ENCODE measurements at regions not wholly inside any gene's neighbourhood (a gene's known extent, or its start where the extent isn't known, plus 50 kb on each side); places are given as distances from the start of the nearest gene placed in this dataset.

DNA sequence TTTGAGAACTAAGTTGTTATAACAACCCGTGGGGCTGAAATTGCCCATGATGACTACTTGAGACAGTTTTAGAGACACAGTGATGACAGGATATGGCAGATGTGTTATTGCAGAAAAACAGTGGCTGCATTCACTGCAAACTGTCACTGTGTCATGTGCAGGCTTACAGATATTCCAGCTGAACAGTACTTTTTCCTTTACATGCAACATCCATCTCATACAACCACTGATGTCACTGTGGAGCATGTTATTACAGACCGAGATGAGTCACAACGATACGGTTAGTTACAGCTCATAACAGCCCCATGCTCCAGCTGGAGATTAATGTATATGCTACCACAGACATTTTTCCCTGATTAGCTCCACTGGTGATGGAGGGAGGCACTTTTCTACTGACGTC, 207.4 kb downstream of the TMA16 start:
- H3K27ac ChIP-seq, result no peak overlapping the region
- H3K4me2 ChIP-seq, result no peak overlapping the region
- DNase-seq (ENCODE audit: low read depth in 1 of 2, low spot score in 1 of 2), result no peak
- TF ChIP-seq JUN (IDR thresholded peaks at IDR 0.05) (no peak), RAD21 (conservative IDR thresholded peaks at IDR 0.05 in 1 of 2, IDR thresholded peaks at IDR 0.05 in 1 of 2) (no peak), POLR2AphosphoS2 (conservative IDR thresholded peaks at IDR 0.05; ENCODE audit: low read length) (no peak)
- WGBS (ENCODE audit: missing lambda C conversion rate), result 18% methylated on average over 5 of the region's 5 CpGs
- no peak for FAIRE-seq
- 0 out of 6 replicates have a peak, but pooled peaks of 1 of the 2 experiments have one; percentile 34 for ATAC-seq
- ChIA-PET POLR2A (no interaction called here), CTCF (no interaction called here)
- H3K4me1 ChIP-seq, result no peaks in the 10 kb centered on the region
- no peaks in the 10 kb centered on the region; the same call in 2 of the 3 replicates for H3K9me3 ChIP-seq
- H3K4me3 ChIP-seq, result no peak overlapping the region

DNA sequence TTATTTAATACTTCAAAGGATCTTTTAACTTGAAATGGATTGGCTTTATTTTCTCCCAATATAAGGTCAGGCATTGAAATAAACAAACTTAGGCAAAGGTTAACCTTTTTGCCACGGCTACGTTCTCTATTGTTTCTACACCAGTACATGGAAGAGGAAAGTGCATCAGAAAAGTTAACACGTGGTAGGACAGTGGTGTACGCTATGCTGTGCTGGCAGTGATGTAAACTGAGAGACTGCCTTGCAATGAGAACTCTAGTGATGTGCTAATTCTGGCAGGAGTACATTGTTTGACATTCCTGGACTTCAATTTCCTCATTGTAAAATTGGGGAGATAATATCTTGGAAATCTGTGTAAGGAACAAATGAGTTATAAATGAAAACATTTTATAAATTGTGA, 208.2 kb downstream of the TMA16 start:
- Histone ChIP-seq H3K4me3 (no peak overlapping the region), H3K4me1 (no peaks in the 10 kb centered on the region), H3K4me2 (no peak overlapping the region), H3K9me3 (no peaks in the 10 kb centered on the region), H3K27ac (no peak overlapping the region)
- 47% methylated on average over 4 of the region's 4 CpGs for WGBS (ENCODE audit: missing lambda C conversion rate)
- ATAC-seq (no peak), DNase-seq (ENCODE audit: low read depth in 1 of 2, low spot score in 1 of 2) (no peak), FAIRE-seq (no peak)
- no peak for TF ChIP-seq RARB (CRISPR knock-in tag; IDR thresholded peaks at IDR 0.05)
- no peak for TF ChIP-seq HOXB13 (CRISPR knock-in tag; IDR thresholded peaks at IDR 0.05; ENCODE audit: low read depth)
- no peak for TF ChIP-seq POLR2A (IDR thresholded peaks at IDR 0.05; ENCODE audit: low read length)
- TF ChIP-seq, protein P1, sequence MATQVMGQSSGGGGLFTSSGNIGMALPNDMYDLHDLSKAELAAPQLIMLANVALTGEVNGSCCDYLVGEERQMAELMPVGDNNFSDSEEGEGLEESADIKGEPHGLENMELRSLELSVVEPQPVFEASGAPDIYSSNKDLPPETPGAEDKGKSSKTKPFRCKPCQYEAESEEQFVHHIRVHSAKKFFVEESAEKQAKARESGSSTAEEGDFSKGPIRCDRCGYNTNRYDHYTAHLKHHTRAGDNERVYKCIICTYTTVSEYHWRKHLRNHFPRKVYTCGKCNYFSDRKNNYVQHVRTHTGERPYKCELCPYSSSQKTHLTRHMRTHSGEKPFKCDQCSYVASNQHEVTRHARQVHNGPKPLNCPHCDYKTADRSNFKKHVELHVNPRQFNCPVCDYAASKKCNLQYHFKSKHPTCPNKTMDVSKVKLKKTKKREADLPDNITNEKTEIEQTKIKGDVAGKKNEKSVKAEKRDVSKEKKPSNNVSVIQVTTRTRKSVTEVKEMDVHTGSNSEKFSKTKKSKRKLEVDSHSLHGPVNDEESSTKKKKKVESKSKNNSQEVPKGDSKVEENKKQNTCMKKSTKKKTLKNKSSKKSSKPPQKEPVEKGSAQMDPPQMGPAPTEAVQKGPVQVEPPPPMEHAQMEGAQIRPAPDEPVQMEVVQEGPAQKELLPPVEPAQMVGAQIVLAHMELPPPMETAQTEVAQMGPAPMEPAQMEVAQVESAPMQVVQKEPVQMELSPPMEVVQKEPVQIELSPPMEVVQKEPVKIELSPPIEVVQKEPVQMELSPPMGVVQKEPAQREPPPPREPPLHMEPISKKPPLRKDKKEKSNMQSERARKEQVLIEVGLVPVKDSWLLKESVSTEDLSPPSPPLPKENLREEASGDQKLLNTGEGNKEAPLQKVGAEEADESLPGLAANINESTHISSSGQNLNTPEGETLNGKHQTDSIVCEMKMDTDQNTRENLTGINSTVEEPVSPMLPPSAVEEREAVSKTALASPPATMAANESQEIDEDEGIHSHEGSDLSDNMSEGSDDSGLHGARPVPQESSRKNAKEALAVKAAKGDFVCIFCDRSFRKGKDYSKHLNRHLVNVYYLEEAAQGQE (IDR thresholded peaks at IDR 0.05), result no peak
- CTCF ChIA-PET, result no interaction called here
- POLR2A ChIA-PET, result no interaction called here

DNA sequence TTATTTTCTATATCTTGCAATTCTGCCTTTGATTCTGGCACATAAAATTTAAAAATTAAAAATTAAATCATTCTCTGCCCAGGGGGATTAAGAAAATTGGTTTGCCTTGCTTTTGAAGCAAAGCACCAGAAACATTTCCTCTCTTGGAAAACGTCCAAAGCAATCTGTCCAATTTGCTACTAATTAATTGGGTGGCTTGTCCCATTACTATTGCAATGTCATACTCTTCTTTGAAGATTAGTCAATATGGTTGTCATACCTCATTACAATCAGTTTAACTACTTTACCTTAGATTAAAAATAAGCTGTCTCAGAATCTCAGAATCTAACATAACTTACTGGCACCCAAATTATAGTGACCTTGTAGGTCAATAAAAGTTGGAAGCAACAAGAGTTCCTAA, 208.8 kb downstream of the TMA16 start:
- POLR2A ChIA-PET, result no interaction called here
- DNase-seq (ENCODE audit: low read depth in 1 of 2, low spot score in 1 of 2) (no peak), ATAC-seq (no peak), FAIRE-seq (no peak)
- Histone ChIP-seq H3K4me1 (no peaks in the 10 kb centered on the region), H3K4me2 (no peak overlapping the region), H3K4me3 (no peak overlapping the region), H3K9me3 (no peaks in the 10 kb centered on the region), H3K27ac (no peak overlapping the region)
- no peak for TF ChIP-seq HEYL (CRISPR knock-in tag; IDR thresholded peaks at IDR 0.05)
- no peak for TF ChIP-seq ZNF302 (CRISPR knock-in tag; IDR thresholded peaks at IDR 0.05)
- no peak for TF ChIP-seq HOXB5 (CRISPR knock-in tag; IDR thresholded peaks at IDR 0.05)
- TF ChIP-seq POLR2AphosphoS2 (conservative IDR thresholded peaks at IDR 0.05; ENCODE audit: low read length), result no peak
- TF ChIP-seq CHD4 (IDR thresholded peaks at IDR 0.05; ENCODE audit: borderline replicate concordance), result no peak
- TF ChIP-seq EHF (CRISPR knock-in tag; IDR thresholded peaks at IDR 0.05), result no peak
- no peak for TF ChIP-seq ESRRA (IDR thresholded peaks at IDR 0.05; ENCODE audit: borderline replicate concordance, low read length)
- TF ChIP-seq, protein P2, sequence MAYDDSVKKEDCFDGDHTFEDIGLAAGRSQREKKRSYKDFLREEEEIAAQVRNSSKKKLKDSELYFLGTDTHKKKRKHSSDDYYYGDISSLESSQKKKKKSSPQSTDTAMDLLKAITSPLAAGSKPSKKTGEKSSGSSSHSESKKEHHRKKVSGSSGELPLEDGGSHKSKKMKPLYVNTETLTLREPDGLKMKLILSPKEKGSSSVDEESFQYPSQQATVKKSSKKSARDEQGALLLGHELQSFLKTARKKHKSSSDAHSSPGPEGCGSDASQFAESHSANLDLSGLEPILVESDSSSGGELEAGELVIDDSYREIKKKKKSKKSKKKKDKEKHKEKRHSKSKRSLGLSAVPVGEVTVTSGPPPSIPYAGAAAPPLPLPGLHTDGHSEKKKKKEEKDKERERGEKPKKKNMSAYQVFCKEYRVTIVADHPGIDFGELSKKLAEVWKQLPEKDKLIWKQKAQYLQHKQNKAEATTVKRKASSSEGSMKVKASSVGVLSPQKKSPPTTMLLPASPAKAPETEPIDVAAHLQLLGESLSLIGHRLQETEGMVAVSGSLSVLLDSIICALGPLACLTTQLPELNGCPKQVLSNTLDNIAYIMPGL (CRISPR knock-in tag; IDR thresholded peaks at IDR 0.05; ENCODE audit: borderline replicate concordance), result no peak
- TF ChIP-seq, protein P1 (IDR thresholded peaks at IDR 0.05), result no peak
- TF ChIP-seq MYC (IDR thresholded peaks at IDR 0.05; ENCODE audit: borderline replicate concordance, low read length), result no peak
- no peak for TF ChIP-seq CHD2 (IDR thresholded peaks at IDR 0.05; ENCODE audit: low read length, partially characterized antibody)
- TF ChIP-seq HOXB13 (CRISPR knock-in tag; IDR thresholded peaks at IDR 0.05; ENCODE audit: low read depth), result no peak
- no peak for TF ChIP-seq RCOR1 (IDR thresholded peaks at IDR 0.05; ENCODE audit: low read depth, low read length)
- TF ChIP-seq CBX8 (IDR thresholded peaks at IDR 0.05), result no peak
- no peak for TF ChIP-seq NPAS2 (CRISPR knock-in tag; IDR thresholded peaks at IDR 0.05; ENCODE audit: borderline replicate concordance)
- TF ChIP-seq, protein P3, sequence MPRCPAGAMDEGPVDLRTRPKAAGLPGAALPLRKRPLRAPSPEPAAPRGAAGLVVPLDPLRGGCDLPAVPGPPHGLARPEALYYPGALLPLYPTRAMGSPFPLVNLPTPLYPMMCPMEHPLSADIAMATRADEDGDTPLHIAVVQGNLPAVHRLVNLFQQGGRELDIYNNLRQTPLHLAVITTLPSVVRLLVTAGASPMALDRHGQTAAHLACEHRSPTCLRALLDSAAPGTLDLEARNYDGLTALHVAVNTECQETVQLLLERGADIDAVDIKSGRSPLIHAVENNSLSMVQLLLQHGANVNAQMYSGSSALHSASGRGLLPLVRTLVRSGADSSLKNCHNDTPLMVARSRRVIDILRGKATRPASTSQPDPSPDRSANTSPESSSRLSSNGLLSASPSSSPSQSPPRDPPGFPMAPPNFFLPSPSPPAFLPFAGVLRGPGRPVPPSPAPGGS (IDR thresholded peaks at IDR 0.05), result no peak
- no peak for TF ChIP-seq SMC3 (IDR thresholded peaks at IDR 0.05)
- TF ChIP-seq ZFP36 (IDR thresholded peaks at IDR 0.05; ENCODE audit: borderline replicate concordance, partially characterized antibody), result no peak
- no peak for TF ChIP-seq NFE2L2 (conservative IDR thresholded peaks at IDR 0.05; ENCODE audit: low read length)
- CTCF ChIA-PET, result no interaction called here
- WGBS (ENCODE audit: missing lambda C conversion rate), result 5% methylated on average over 1 of the region's 1 CpG

Measured in A549 (cell line).